Mucosa of gallbladder (tissue), 1 donor: ENCODE measurements at regions not wholly inside any gene's neighbourhood (a gene's known extent, or its start where the extent isn't known, plus 50 kb on each side); places are given as distances from the start of the nearest gene placed in this dataset.
A peak's percentile ranks its signal among the peaks of the same experiment; 100 is the strongest.

Source experiments
- DNase-seq: peaks from one replicate; pipeline ENCODE4 v3.0.0-alpha.2; 2020; ENCODE audit warnings: low spot score
- donor health status: DM: no; HTN: no; CAD: no.

GRCh38 chr1:81330111-81330510, 470.6 kb upstream of the ADGRL2 start:
- DNase-seq = no peak

DNA sequence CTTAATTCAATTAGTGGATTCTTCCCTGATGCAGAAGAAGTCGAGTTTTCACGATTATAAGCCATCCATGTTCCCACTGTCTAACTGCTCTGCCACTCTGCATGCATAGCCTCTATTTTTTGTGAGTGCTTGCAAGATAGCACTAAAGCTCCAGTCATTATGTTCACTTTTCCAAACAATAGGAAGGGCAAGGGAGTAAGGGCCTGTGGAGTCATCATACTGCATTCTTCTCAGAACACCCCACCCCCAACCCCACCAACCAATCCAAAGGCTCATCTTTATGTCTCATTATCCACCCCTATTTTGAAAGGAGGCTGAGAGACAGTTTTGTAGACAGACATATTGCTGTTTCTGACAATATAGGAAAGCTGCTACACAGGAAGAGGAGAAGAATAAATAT, 471.7 kb upstream of the ADGRL2 start:
- DNase-seq = no peak

DNA sequence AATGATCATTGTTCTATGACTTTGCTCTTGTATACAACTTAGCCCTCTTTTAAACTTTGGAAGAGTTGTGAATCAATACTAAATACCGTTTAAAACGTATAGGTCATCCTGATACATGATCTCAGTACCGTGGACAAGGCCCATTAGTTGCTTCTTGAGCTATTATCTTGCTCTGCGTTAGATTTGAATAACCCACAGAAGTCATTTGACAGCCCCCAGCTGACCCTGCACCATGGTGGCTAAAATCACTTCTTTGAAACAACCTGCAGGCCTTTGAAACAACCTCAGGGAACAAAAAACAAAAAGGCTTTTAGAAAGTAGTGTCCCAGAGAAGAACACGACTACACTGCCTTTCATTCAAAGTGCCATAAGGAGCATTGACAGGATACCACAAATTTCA, 473.0 kb upstream of the ADGRL2 start:
- DNase-seq = no peak

DNA sequence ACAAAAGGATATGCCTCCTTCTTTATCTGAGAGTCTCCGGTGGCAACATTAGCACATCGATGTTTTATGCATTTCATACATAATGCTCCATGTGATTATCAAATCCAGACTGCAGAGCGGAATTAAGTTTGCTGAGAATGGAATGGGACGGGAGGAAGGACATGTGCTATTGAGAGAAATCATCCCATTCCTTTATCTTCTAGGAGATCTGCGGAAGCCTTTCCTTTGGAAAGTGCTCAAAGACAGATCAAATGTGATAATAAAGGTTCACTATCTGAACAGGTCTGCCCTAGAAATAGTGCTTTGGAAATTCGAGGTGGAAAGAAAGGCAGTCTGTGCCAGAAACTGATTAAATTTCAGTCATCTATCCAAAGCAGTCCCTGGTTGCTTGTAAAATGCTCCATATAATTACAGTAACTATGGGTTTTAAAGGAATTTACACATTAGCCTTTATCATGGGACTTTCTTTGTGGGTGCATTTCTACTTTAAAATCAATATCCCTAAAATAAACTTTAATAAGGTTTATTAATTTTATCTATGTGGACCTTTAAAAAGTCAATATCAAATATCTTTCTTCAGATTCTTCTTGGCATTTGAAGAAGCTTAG, 473.5 kb upstream of the ADGRL2 start:
- no peak for DNase-seq

DNA sequence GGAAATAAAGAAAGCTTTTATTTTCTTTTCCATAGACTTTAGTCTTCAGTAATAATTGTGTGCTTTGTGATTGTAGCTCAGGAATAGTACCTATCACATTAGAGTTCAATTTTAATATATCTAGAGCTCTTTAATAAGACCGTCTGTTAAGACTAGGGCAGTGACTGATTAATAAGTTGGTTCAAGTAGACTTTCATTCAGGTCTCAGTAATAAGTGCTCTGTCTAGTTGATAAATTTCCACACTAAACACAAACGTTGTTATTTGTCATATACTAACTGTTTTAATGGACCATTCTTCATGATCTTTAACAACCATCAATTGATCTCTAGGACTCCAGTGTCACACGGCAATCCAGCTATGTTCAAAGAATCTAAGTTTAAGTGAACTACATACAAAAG, 474.5 kb upstream of the ADGRL2 start:
- DNase-seq = no peak

DNA sequence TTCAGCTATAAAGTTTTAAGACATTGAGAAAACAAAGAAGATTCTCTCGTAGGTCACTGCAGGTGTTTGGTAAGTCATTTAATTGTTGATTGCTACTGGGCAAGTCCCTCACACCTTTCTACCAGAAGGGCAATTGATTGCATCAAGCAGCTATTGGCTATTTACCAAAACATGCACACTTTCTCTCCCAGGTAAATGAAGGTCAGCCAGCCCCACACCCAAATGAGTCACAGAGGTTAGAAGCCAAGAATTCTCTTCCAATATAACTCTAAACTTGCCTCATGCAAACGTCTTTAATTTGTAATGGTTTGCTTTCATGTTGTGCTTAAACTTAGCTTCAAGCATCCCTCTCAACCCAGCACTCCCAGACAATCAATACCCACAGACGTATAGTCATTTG, 475.3 kb upstream of the ADGRL2 start:
- peak; percentile 16 for DNase-seq

GRCh38 chr1:81323862-81324261, 476.9 kb upstream of the ADGRL2 start:
- DNase-seq = no peak

DNA sequence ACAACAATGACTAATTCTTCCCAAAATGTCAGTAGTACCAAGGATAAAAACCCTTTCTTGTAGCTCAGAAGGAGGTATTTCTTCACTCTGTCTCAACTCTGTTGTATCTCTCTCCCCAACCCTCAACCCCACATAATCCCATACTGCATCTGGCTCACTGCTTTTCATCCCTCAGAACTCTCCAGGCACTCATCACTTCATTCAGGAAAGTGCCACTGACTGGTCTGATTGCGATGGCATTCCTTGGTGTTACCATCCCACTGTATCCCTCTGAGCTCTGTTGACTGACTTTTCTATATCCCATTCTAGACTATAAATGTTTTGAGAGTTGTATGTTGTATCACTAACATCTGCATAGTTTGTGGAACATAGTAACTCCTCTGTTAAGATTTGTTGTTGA, 483.5 kb upstream of the ADGRL2 start:
- no peak for DNase-seq

DNA sequence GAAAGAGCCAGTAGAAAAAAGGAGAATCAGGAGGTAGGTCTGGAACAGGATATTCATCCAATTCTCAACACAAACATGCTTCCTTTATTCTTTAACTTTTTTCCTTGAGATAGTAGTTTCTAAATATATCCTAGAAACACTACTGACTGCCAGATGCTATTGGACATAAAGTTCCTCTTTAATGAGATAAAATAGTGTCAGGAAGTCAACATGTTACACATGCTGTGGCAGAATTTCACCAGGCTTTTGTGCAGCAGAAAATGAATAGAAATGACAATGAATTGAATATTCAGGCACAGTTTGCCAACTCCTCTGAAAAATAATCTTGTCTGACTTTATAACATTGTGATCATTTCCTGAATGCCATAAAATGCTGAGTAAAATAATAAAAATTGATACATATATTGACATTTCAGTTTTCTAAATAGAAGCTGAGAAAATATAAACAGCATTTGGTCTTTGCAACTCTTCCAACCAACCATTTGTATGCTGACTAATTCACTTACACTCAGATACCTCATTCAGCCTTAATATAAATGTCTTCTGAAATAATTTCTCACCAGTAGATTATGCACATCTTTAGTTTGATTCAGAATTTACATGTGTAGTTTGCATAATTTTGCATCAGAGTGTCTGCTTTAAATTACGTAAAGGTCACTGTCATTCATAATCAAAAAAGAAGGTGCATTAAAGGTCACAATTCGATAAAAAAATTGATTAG, 486.1 kb upstream of the ADGRL2 start:
- DNase-seq = no peak

- DNase-seq = no peak
Observed at GRCh38 chr1:81313289-81313688, 487.4 kb upstream of the ADGRL2 start.

- DNase-seq = no peak
Observed at GRCh38 chr1:81312272-81312754, 488.4 kb upstream of the ADGRL2 start.

DNA sequence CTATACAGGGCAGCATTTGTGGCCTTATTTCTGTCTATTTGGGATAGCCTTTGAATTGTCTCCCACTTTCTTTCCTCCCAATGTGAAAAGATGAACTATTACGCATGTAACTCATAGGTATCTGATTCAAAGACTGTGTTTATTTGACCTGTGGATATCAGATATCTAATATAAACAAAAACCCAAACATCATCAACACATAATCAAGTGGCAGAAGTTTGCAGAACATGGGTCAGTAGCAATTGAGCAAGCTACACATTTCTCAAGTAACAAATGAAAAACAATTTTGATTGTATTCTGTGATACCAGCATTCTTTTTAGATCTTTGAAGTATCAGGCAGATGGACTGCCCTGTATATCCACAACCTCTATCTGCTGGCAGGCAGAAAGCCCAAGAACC, 490.5 kb upstream of the ADGRL2 start:
- DNase-seq = no peak

DNA sequence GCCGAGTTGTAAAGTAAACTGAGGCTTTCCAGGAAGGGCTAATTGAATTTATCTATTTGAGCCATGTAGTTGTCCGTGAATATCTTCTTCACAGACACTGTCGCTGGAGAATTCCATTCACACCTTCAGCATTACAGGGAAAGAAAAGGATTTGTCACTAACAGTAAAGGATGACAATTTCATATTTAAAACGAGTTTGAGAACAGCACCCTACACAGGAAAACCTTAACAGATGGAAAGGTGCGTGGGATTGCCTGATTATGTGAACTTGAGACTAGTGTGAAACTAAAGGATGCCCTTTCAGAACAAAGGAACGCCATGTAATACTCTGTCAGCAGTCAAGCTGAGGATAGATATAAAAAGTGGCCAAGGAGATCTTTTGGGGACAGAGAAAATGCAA, 492.5 kb upstream of the ADGRL2 start:
- no peak for DNase-seq

DNA sequence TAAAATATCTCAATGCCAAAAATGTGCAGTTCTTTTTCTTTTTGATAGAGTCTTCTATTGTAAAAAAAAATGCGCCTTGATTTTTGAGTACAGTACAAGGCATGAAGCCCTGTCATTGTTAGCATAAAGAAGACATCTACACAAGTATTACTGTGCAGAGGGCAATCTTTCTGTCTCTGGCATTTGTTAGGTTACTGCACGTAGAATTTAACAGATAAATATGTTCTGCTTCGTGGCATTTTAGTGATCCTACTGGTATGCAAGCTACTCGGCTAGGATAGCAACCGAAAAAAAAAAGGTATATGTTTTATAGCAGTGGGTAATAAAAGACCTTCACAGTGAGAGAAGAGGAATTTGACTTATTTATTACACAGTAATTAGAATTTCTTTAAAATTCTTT, 492.9 kb upstream of the ADGRL2 start:
- DNase-seq = no peak

GRCh38 chr1:81305997-81306452, 494.7 kb upstream of the ADGRL2 start:
- peak; percentile 14 for DNase-seq

DNA sequence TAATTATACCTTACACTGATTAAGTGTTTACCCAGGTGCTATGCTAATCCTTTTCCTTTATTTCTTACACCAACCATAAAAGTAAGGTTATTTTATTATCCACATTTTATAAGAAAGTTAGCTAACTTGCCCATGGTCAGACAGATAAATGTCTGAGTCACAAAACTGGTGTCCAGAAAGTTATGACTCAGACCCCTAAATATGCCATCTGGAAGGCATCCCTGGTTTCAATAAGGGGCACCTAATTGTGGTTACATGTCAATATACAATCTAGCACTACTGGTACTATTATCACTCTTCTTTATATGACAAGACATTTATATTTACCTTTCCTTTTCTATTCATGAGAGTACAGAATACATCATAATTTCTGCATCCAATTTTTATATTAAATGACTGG, 496.5 kb upstream of the ADGRL2 start:
- DNase-seq = no peak

DNA sequence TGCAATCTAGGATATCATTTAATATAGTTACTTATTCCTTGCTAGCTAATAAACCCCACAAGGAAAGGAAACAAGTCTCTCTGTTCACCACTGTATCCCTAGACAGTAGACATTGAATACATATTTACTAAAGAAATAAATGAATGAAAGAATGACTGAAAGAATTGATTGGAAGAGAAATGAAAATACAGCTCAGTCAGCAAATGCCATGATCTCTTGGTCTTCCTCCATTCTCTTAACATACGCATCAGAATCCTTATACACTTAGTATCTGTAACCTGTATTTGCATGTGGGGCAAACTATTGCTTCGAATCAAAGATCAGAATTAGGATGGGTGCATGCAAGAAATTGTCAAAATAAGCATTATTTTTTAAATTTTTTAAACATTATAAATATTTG, 500.8 kb upstream of the ADGRL2 start:
- no peak for DNase-seq

DNA sequence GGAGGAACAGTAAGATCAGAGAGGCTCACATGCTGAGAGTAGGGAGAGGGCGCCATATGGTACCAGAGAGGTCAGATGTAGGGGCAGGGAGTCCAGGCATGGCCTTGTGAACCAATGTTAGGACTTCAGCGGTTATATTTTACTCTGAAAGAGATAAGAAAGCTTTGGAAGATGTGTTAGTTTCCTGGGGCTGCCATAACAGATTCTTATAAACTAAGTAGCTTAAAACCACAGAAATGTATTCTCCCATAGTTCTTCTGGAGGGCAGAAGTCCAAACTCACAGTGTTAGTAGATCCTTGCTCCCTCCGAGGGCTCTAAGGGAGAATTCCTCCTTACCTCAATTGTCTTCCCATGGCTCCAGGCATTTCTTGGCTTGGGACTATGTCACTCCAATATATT, 502.5 kb upstream of the ADGRL2 start:
- DNase-seq = no peak

GRCh38 chr1:81296601-81297000, 504.1 kb upstream of the ADGRL2 start:
- DNase-seq = no peak

GRCh38 chr1:81290326-81290725, 510.4 kb upstream of the ADGRL2 start:
- DNase-seq = no peak

DNA sequence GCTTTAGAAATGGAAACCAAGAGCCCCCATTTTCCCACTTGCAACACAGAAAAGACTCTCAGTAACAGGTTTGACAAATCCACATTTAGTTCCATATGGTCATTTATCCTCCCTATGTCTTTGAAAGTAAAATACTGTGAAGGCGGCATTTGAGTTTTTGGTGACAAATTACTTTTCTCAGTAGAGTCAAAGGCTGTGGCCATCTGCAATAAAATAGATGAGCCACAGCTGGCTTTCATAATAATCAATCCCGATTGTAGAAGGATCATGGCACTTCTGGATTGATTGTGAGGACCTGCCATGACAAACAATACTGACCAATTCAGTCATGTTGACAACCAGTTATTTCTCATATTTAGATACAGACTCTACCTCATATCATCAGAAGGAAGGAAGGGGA, 512.0 kb upstream of the ADGRL2 start:
- DNase-seq = no peak

- no peak for DNase-seq
Observed at GRCh38 chr1:81287411-81288080, 513.2 kb upstream of the ADGRL2 start.

DNA sequence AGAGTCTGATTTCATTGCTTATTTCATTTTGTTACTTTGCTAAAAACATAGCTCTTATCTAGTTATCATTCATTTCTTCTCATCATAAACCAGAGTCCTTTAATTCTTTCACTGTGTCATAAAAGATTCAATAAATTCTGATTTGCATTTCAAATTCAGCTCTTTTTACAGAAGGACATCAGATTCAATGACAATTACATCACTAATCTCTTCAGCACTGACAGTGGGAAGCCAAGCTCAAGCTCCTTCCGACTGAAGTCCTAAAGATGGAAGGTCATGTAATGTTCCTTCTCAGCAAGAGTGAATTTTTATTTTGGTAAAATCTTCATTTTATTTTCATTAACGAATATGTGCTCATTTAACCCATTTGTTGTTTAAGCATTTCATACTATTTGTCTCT, 530.7 kb upstream of the ADGRL2 start:
- DNase-seq = no peak
